OCI-LY1 (cell line): ENCODE measurements at regions not wholly inside any gene's neighbourhood (a gene's known extent, or its start where the extent isn't known, plus 50 kb on each side); places are given as distances from the start of the nearest gene placed in this dataset.

Experiments
- H2AFZ ChIP-seq: fragments of 200-600 bp; sonication (generic), shearing (Covaris generic); 2 replicates; pipeline ENCODE4 v1.6.0; 2014; ENCODE audit warnings: antibody characterized with exemption, mild to moderate bottlenecking, low read length
- H3F3A ChIP-seq: fragments of 200-600 bp; sonication (generic), shearing (Covaris generic); 2 replicates; pipeline ENCODE4 v1.6.0; 2014; ENCODE audit warnings: mild to moderate bottlenecking, antibody characterized with exemption, low read length, moderate library complexity; ENCODE audit not compliant: insufficient read depth
- H3K27ac ChIP-seq: fragments of 200-600 bp; sonication (generic); 2 replicates; pipeline ENCODE4 v1.5.1; 2014; ENCODE audit warnings: low read length, mixed run types, mild to moderate bottlenecking, low read depth; ENCODE audit not compliant: poor library complexity, severe bottlenecking
- H3K27me3 ChIP-seq: fragments of 200-600 bp; sonication (generic); 2 replicates; pipeline ENCODE4 v1.6.0; 2014; ENCODE audit warnings: antibody characterized with exemption, mild to moderate bottlenecking, low read length, moderate library complexity; ENCODE audit not compliant: insufficient read depth
- H3K36me3 ChIP-seq: fragments of 200-600 bp; sonication (generic); 2 replicates; pipeline ENCODE4 v1.6.1; 2014; ENCODE audit warnings: mild to moderate bottlenecking, antibody characterized with exemption, low read length, moderate library complexity, mixed read lengths; ENCODE audit not compliant: insufficient read depth
- H3K4me1 ChIP-seq: fragments of 200-600 bp; sonication (generic); 2 replicates; pipeline ENCODE4 v1.5.1; 2014; ENCODE audit warnings: mild to moderate bottlenecking, low read length, moderate library complexity; ENCODE audit not compliant: insufficient read depth, severe bottlenecking
- H3K4me2 ChIP-seq: fragments of 200-600 bp; sonication (generic), shearing (Covaris generic); 2 replicates; pipeline ENCODE4 v1.6.1; 2014; ENCODE audit warnings: low read length
- H3K4me3 ChIP-seq: fragments of 200-600 bp; sonication (generic); 2 replicates; pipeline ENCODE4 v1.5.1; 2014; ENCODE audit warnings: low read length, low read depth, mild to moderate bottlenecking, mixed read lengths; ENCODE audit not compliant: poor library complexity, severe bottlenecking
- H3K79me2 ChIP-seq: fragments of 200-600 bp; shearing (Covaris generic); 2 replicates; pipeline ENCODE4 v1.6.1; 2016; ENCODE audit warnings: mixed run types, low read length, mixed read lengths; ENCODE audit not compliant: insufficient read depth
- H3K9ac ChIP-seq: fragments of 200-600 bp; sonication (generic), shearing (Covaris generic); 2 replicates; pipeline ENCODE4 v1.6.1; 2014; ENCODE audit warnings: mild to moderate bottlenecking, low read length, mixed read lengths
- H3K9me2 ChIP-seq: fragments of 200-600 bp; sonication (generic), shearing (Covaris generic); 2 replicates; pipeline ENCODE4 v1.6.1; 2014; ENCODE audit warnings: low read depth, mild to moderate bottlenecking, low read length, mixed read lengths
- H3K9me3 ChIP-seq: fragments of 200-600 bp; shearing (Covaris generic); 2 replicates; pipeline ENCODE4 v1.6.1; 2014; ENCODE audit warnings: low read length, mixed read lengths
- H4K20me1 ChIP-seq: fragments of 200-600 bp; sonication (generic), shearing (Covaris generic); 2 replicates; pipeline ENCODE4 v1.6.0; 2016; ENCODE audit warnings: mild to moderate bottlenecking, low read length; ENCODE audit not compliant: insufficient read depth
- EZH2 ChIP-seq: fragments of 200-600 bp; sonication (generic), shearing (Covaris generic); IDR thresholded peaks from 2 replicates; pipeline ENCODE4 v1.8.0; 2017; ENCODE audit warnings: borderline replicate concordance, mixed run types, mild to moderate bottlenecking, antibody characterized with exemption, low read length, moderate library complexity, mixed read lengths
- TF ChIP-seq, protein P1 (sequence below): fragments of 200-600 bp; sonication (generic), shearing (Covaris generic); IDR thresholded peaks from 2 replicates; pipeline ENCODE4 v1.5.1; 2017; ENCODE audit warnings: mild to moderate bottlenecking, antibody characterized with exemption, low read length, moderate library complexity, mixed read lengths

DNA sequence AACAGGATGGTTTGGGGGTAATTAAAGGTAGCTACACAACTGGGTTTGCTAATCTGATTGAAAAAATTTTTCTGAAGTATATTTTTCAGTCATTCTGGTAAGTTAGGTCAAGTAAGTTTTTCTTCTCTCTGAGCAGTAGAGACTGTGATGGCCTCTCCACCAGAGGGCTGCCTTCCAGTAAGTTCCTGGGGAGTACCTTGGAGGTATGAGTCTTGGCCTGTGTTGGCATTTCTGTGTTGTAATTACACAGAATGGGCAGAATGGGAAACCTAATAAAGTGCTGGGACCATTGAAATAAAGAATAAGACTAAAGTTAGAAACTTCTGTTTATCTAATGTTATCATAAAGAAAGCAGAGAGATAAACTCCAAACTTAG is 430.8 kb downstream of the ARHGEF28 start:
- Histone ChIP-seq H4K20me1 (no peaks in the 10 kb centered on the region), H3K4me3 (no peak overlapping the region)

DNA sequence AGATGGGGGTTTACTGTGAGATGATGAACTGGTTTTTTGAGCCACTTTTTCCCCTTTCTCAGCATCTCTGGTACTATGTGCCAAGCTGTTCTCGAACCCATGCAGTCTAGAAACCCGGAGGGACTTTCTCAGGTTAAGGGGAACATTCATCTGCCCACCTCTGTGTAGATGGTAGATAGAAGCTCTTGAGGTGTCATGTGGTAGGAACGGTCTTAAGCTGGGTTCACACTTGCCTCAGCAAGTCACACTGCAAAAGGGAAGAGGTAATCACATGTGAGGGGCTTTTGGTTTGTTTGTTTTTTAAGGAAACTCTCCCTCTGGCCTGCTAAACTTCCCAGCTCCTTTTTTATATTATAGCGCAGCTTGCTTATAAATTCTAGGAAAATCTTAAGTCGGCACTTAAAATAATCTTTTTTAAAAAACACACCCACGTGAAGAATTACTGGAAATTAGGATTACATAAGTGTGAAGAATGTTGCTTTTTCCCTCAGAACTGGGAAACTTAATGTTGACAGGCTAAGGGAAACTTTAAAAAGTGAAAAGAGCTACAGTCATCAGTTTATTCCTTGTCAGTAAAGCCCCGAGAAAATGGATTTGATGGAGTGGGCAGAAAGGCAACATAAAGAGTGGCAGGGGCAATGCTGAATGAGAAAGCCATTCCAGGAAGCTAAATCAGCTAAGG is 430.3 kb downstream of the ARHGEF28 start:
- H3K36me3 ChIP-seq: no peaks in the 10 kb centered on the region
- no peaks in the 10 kb centered on the region for H3K4me1 ChIP-seq
- no peak overlapping the region for H3K27ac ChIP-seq
- no peak overlapping the region for H2AFZ ChIP-seq
- no peaks in the 10 kb centered on the region for H3F3A ChIP-seq
- H3K27me3 ChIP-seq: peaks cover 4% of the 10 kb centered on the region; the same call in 1 of the 2 replicates
- no peaks in the 10 kb centered on the region for H3K9me3 ChIP-seq
- no peaks in the 10 kb centered on the region for H3K79me2 ChIP-seq
- no peak overlapping the region for H3K4me2 ChIP-seq
- no peaks in the 10 kb centered on the region for H4K20me1 ChIP-seq
- TF ChIP-seq EZH2: no peak
- TF ChIP-seq, protein P1, sequence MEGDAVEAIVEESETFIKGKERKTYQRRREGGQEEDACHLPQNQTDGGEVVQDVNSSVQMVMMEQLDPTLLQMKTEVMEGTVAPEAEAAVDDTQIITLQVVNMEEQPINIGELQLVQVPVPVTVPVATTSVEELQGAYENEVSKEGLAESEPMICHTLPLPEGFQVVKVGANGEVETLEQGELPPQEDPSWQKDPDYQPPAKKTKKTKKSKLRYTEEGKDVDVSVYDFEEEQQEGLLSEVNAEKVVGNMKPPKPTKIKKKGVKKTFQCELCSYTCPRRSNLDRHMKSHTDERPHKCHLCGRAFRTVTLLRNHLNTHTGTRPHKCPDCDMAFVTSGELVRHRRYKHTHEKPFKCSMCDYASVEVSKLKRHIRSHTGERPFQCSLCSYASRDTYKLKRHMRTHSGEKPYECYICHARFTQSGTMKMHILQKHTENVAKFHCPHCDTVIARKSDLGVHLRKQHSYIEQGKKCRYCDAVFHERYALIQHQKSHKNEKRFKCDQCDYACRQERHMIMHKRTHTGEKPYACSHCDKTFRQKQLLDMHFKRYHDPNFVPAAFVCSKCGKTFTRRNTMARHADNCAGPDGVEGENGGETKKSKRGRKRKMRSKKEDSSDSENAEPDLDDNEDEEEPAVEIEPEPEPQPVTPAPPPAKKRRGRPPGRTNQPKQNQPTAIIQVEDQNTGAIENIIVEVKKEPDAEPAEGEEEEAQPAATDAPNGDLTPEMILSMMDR: no peak
- H3K4me3 ChIP-seq: no peak overlapping the region
- H3K9me2 ChIP-seq: no peaks in the 10 kb centered on the region
- no peak overlapping the region for H3K9ac ChIP-seq

More for the DNA sequence above, 430.8 kb downstream of the ARHGEF28 start:
- Histone ChIP-seq H2AFZ (no peak overlapping the region), H3K4me1 (no peaks in the 10 kb centered on the region), H3K9me2 (no peaks in the 10 kb centered on the region), H3K9me3 (no peaks in the 10 kb centered on the region), H3K4me2 (no peak overlapping the region), H3F3A (no peaks in the 10 kb centered on the region), H3K27me3 (peaks cover 4% of the 10 kb centered on the region; the same call in 1 of the 2 replicates), H3K79me2 (no peaks in the 10 kb centered on the region), H3K9ac (no peak overlapping the region), H3K36me3 (no peaks in the 10 kb centered on the region), H3K27ac (no peak overlapping the region)
- TF ChIP-seq, protein P1: 0 out of 2 replicates have a peak, but pooled peaks have one; percentile 5
- TF ChIP-seq EZH2: no peak

DNA sequence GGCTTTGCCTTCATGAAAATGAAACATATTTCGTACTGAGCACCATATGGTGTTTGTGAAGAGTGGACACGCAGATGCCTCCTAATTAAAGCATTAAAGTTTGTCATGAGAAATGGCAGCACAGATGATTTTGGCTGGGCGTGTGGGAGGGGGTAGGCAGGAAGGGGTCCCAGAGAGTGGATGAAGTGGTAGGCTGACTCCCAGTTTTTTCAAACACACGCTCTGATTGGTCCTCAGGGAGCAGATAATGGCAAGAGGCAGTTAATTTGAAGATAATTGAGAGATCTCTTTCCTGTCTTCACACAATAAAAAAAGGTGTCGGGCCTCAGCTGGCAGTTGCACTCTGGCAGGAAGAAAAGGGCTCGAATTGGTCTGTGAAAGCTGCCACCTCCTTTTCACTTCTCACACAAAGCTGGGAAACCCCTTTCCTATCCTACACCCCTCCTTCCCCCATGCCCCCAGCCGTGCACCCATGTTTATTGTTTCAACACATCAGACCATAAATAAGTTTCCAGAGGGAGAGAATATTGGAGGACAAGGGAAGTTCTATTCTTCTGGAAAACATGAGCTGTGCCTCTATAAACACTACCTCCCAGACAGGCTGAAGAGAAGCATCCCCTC is 429.6 kb downstream of the ARHGEF28 start:
- Histone ChIP-seq H3K4me2 (no peak overlapping the region), H3K36me3 (no peaks in the 10 kb centered on the region), H3K27me3 (peaks cover 4% of the 10 kb centered on the region; the same call in 1 of the 2 replicates), H4K20me1 (no peaks in the 10 kb centered on the region), H3K4me3 (no peak overlapping the region), H3K4me1 (no peaks in the 10 kb centered on the region), H2AFZ (no peak overlapping the region), H3K9ac (no peak overlapping the region), H3K79me2 (no peaks in the 10 kb centered on the region), H3K27ac (no peak overlapping the region), H3K9me3 (no peaks in the 10 kb centered on the region), H3K9me2 (no peaks in the 10 kb centered on the region), H3F3A (no peaks in the 10 kb centered on the region)
- TF ChIP-seq, protein P1: no peak
- no peak for TF ChIP-seq EZH2
